Glutamatergic neuron (in vitro differentiated cells): ENCODE measurements at regions not wholly inside any gene's neighbourhood (a gene's known extent, or its start where the extent isn't known, plus 50 kb on each side); places are given as distances from the start of the nearest gene placed in this dataset.

ENCODE experiments used
- DNase-seq: peaks from one replicate; pipeline ENCODE4 v3.0.0; 2022
- H3K27ac Mint-ChIP-seq: one replicate; pipeline ENCODE4 v1.8.0; 2020; ENCODE audit warnings: mild to moderate bottlenecking, mixed read lengths, inconsistent platforms; ENCODE audit not compliant: unreplicated experiment
- H3K27me3 Mint-ChIP-seq: one replicate; pipeline ENCODE4 v1.8.0; 2020; ENCODE audit warnings: mild to moderate bottlenecking, moderate library complexity, mixed read lengths, inconsistent platforms; ENCODE audit not compliant: unreplicated experiment
- H3K36me3 Mint-ChIP-seq: one replicate; pipeline ENCODE4 v1.8.0; 2020; ENCODE audit warnings: mild to moderate bottlenecking, mixed read lengths, inconsistent platforms; ENCODE audit not compliant: unreplicated experiment
- H3K4me1 Mint-ChIP-seq: one replicate; pipeline ENCODE4 v1.8.0; 2020; ENCODE audit warnings: mild to moderate bottlenecking, low read depth, mixed read lengths, inconsistent platforms; ENCODE audit not compliant: unreplicated experiment
- H3K4me3 Mint-ChIP-seq: one replicate; pipeline ENCODE4 v1.8.0; 2020; ENCODE audit warnings: mild to moderate bottlenecking, mixed read lengths, inconsistent platforms; ENCODE audit not compliant: unreplicated experiment
- H3K9me3 Mint-ChIP-seq: one replicate; pipeline ENCODE4 v1.8.0; 2020; ENCODE audit warnings: mild to moderate bottlenecking, moderate library complexity, mixed read lengths, inconsistent platforms; ENCODE audit not compliant: unreplicated experiment
- TF ChIP-seq, protein P1 (sequence below): fragments of 200-600 bp; sonication (generic); IDR thresholded peaks from one replicate; pipeline ENCODE4 v1.5.0; 2021; ENCODE audit not compliant: partially characterized antibody, unreplicated experiment

DNA sequence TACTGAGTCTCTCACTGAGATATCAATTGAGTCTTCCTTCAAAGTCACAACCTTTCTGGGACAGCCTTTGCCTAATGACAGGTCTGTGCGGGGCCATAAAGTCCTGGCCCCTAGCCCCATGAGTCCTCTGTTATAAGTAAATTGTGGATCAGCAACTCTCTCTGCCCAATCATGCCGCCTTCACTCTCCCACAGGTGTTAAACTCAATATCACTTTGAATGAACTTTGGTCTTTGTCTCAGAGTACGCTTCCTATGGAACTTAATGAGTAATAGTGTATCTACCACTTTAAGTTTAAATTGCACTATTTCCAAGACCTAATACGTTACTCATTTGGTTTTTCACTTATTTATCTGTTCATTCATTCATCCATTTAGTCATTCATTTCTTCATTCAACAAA is 826.4 kb downstream of the TUSC7 start:
- TF ChIP-seq, protein P1, sequence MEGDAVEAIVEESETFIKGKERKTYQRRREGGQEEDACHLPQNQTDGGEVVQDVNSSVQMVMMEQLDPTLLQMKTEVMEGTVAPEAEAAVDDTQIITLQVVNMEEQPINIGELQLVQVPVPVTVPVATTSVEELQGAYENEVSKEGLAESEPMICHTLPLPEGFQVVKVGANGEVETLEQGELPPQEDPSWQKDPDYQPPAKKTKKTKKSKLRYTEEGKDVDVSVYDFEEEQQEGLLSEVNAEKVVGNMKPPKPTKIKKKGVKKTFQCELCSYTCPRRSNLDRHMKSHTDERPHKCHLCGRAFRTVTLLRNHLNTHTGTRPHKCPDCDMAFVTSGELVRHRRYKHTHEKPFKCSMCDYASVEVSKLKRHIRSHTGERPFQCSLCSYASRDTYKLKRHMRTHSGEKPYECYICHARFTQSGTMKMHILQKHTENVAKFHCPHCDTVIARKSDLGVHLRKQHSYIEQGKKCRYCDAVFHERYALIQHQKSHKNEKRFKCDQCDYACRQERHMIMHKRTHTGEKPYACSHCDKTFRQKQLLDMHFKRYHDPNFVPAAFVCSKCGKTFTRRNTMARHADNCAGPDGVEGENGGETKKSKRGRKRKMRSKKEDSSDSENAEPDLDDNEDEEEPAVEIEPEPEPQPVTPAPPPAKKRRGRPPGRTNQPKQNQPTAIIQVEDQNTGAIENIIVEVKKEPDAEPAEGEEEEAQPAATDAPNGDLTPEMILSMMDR: no peak
- Mint-ChIP-seq H3K4me3 (no peak overlapping the region), H3K36me3 (peaks cover 8% of the 10 kb centered on the region)

DNA sequence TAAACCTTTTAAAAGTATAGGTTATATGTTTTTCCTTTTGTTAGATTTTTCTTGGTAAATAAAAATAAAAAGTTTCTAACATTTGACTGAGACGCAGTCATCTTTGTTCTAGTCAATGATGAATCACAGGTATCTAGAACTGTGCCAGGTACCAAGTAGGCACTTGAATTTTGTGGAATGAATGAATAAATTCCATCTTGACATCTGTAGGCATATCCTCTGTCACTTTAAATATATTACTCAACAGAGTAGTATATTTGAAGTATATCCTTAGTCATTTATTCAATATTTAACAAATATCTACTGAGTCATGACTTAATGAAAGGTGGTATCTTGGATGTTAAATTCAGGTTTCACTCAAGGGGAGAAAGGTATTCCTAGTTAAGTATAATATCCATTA is 828.4 kb downstream of the TUSC7 start:
- H3K36me3 Mint-ChIP-seq: peaks cover 8% of the 10 kb centered on the region
- H3K27me3 Mint-ChIP-seq: no peaks in the 10 kb centered on the region
- no peak for DNase-seq
- no peaks in the 10 kb centered on the region for H3K9me3 Mint-ChIP-seq
- H3K27ac Mint-ChIP-seq: no peak overlapping the region
- TF ChIP-seq, protein P1: no peak
- H3K4me1 Mint-ChIP-seq: no peaks in the 10 kb centered on the region
- no peak overlapping the region for H3K4me3 Mint-ChIP-seq

More for the DNA sequence above, 826.4 kb downstream of the TUSC7 start:
- Mint-ChIP-seq H3K4me1 (peaks cover 16% of the 10 kb centered on the region), H3K27ac (no peak overlapping the region), H3K9me3 (peaks cover 4% of the 10 kb centered on the region), H3K27me3 (no peaks in the 10 kb centered on the region)
- DNase-seq: no peak

DNA sequence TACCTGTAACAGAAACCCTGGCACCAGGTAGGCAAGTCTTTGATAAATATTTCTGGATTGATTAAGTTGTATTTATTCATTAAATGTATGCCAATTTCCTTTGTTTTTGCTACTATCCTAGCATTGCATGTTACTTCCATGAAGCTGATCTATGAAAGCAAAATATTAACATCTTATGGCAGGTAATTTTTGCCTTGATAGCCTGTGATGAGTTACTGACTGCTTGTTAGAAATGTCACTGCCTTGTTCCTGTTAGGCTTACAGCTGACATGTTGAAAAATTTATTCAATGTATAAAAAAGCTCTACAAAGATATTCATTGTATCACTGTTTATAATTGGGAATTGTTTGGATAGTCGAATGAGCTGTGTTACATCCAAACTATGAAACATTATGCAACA is 830.1 kb downstream of the TUSC7 start:
- Mint-ChIP-seq H3K4me1 (no peaks in the 10 kb centered on the region), H3K27me3 (no peaks in the 10 kb centered on the region)

DNA sequence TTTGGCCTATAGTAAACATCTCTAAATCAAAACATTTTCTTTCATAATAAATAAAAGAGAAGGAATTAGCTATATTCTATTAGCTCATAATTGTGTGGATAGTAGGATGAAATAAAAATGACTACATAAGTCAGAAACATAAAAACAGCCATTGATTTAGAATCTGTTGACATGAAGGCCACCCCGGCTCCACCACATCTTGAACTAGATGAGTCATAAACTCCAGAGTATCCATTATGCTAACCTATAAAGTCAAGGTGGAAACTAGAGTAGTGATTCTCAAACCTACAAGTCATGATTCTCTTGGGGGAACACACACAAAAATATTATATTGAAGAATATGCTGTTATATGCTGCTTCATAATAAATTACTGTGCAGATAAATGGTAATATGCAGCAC is 831.0 kb downstream of the TUSC7 start:
- peaks cover 1% of the 10 kb centered on the region for H3K4me1 Mint-ChIP-seq
- no peaks in the 10 kb centered on the region for H3K9me3 Mint-ChIP-seq
- no peak overlapping the region for H3K4me3 Mint-ChIP-seq

More for the DNA sequence above, 830.1 kb downstream of the TUSC7 start:
- Mint-ChIP-seq H3K36me3 (peaks cover 8% of the 10 kb centered on the region), H3K27ac (no peak overlapping the region), H3K4me3 (no peak overlapping the region), H3K9me3 (no peaks in the 10 kb centered on the region)
- no peak for DNase-seq
- TF ChIP-seq, protein P1: no peak

DNA sequence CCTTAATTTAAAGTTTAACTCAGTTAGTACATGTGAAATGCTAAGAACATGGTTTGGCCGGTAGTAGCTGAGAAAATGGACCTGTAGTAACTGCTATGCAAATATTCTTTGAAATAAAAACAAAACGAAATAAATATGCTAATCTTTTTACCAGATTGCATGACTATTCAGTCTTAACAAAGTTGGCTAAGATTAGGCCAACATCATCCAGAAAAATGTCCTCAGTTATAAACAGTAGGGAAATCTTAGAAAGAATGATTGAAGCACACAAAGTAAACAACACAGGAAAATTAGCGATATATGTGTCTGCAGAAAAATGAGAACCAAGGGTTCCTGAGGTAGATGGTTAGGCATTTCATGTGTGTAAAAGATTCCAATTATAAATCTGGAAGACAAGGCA is 832.1 kb downstream of the TUSC7 start:
- Mint-ChIP-seq H3K27me3 (no peaks in the 10 kb centered on the region), H3K36me3 (no peaks in the 10 kb centered on the region), H3K27ac (no peak overlapping the region), H3K4me3 (no peak overlapping the region), H3K9me3 (no peaks in the 10 kb centered on the region), H3K4me1 (peaks cover 1% of the 10 kb centered on the region)
- TF ChIP-seq, protein P1: no peak
- DNase-seq: no peak

More for the DNA sequence above, 831.0 kb downstream of the TUSC7 start:
- Mint-ChIP-seq H3K27me3 (no peaks in the 10 kb centered on the region), H3K36me3 (peaks cover 8% of the 10 kb centered on the region), H3K27ac (no peak overlapping the region)
- TF ChIP-seq, protein P1: no peak
- no peak for DNase-seq
